ENCODE measurements at regions not wholly inside any gene's neighbourhood (a gene's known extent, or its start where the extent isn't known, plus 50 kb on each side); places are given as distances from the start of the nearest gene placed in this dataset.

DNA sequence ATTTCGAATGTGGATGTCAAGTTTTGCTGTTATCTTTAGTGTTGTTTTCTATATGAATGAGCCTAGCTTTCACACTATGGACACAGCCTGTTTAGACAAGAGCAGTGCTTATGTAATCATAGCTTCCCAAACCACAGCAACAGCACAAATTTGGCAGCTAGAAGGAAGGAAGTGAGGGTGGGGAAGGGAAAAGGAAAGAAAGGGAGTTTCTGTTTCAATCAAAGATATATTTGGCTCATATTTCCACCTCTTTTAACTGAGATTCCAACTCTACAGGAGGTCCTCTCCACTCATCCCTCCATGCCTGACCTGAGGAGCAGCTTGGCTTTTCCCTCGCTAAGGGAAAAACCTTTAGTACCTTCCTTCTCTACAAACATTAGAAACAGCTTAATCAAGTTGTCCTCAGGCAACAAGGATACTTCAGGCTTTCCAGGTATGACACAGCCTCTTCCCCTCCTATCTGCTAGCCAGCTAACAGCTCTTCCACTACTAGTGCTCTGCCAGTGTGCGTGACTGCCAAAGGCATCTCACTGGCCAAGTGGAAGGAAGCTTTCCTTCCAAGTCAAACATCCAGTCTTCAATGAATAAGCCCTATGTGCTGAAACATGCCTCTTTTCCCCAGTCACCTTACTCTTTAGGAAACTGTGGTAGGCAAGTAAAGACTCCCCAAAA, 268.6 kb upstream of the PTGER4 start:
- Histone ChIP-seq H4K20me1 (ENCODE audit: insufficient read depth, low read length, poor library complexity, severe bottlenecking) (no peaks in the 10 kb centered on the region), H3K9me2 (replicated peaks; ENCODE audit: low read depth, low read length) (no peaks in the 10 kb centered on the region), H3K79me2 (ENCODE audit: insufficient read depth, low read length) (no peaks in the 10 kb centered on the region), H3K9me3 (ENCODE audit: insufficient read depth, low read depth, low read length) (no peaks in the 10 kb centered on the region), H3F3A (ENCODE audit: low read depth) (no peaks in the 10 kb centered on the region), H2AFZ (ENCODE audit: low read length) (no peak overlapping the region), H3K36me3 (ENCODE audit: insufficient read depth, low read length) (no peaks in the 10 kb centered on the region), H3K27me3 (ENCODE audit: insufficient read depth, low read length, poor library complexity, severe bottlenecking) (no peaks in the 10 kb centered on the region), H3K4me1 (ENCODE audit: insufficient read depth, low read length, poor library complexity, severe bottlenecking) (peaks cover 28% of the 10 kb centered on the region), H3K9ac (ENCODE audit: low read depth, low read length, poor library complexity, severe bottlenecking) (no peak overlapping the region), H3K4me3 (ENCODE audit: low read length, poor library complexity, severe bottlenecking) (peak overlapping the region; percentile 19), H3K4me2 (ENCODE audit: low read depth, low read length, poor library complexity, severe bottlenecking) (peak overlapping the region; percentile 51)
- no peak for TF ChIP-seq EZH2phosphoT487 (IDR thresholded peaks at IDR 0.05; ENCODE audit: borderline replicate concordance)
- TF ChIP-seq, protein P1, sequence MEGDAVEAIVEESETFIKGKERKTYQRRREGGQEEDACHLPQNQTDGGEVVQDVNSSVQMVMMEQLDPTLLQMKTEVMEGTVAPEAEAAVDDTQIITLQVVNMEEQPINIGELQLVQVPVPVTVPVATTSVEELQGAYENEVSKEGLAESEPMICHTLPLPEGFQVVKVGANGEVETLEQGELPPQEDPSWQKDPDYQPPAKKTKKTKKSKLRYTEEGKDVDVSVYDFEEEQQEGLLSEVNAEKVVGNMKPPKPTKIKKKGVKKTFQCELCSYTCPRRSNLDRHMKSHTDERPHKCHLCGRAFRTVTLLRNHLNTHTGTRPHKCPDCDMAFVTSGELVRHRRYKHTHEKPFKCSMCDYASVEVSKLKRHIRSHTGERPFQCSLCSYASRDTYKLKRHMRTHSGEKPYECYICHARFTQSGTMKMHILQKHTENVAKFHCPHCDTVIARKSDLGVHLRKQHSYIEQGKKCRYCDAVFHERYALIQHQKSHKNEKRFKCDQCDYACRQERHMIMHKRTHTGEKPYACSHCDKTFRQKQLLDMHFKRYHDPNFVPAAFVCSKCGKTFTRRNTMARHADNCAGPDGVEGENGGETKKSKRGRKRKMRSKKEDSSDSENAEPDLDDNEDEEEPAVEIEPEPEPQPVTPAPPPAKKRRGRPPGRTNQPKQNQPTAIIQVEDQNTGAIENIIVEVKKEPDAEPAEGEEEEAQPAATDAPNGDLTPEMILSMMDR (conservative IDR thresholded peaks at IDR 0.05; ENCODE audit: low read length) = no peak

DNA sequence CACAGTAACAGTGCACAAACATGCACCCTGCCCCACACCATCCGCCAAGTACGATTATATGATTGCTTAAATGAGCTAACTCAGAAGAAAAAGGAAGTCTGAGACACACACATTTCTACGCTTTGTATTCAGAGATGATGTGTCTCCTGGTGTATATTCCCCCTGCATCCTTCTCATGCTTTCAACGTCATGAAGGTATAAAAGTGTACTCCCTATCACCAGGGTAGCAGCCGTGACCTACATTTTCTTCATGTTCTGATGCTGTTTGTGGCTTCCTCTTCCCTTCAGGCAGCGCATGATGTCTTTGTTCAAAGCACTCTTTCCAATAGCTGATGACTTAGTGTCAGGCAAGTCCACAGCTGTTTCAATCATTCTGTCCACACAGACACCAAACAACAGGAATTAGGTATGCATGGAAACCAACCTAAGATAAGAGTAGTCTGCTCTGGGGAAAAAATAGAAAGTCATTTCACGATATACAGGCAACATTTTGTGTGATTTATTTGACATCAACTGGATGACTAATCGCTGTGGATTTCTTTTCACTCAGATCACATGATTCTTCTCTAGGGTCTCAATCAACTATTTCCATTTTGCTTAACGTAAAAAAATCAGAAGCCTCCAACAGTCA, 269.4 kb upstream of the PTGER4 start:
- H2AFZ ChIP-seq (ENCODE audit: low read length) = peak overlapping the region; percentile 39; the same call in 1 of the 2 replicates
- H3K27me3 ChIP-seq (ENCODE audit: insufficient read depth, low read length, poor library complexity, severe bottlenecking) = no peaks in the 10 kb centered on the region
- H3K4me3 ChIP-seq (ENCODE audit: low read length, poor library complexity, severe bottlenecking) = peak overlapping the region; percentile 19
- no peaks in the 10 kb centered on the region for H3K79me2 ChIP-seq (ENCODE audit: insufficient read depth, low read length)
- no peaks in the 10 kb centered on the region for H3K9me3 ChIP-seq (ENCODE audit: insufficient read depth, low read depth, low read length)
- H3K36me3 ChIP-seq (ENCODE audit: insufficient read depth, low read length) = no peaks in the 10 kb centered on the region
- H3K4me2 ChIP-seq (ENCODE audit: low read depth, low read length, poor library complexity, severe bottlenecking) = peak overlapping the region; percentile 51
- TF ChIP-seq EZH2phosphoT487 (IDR thresholded peaks at IDR 0.05; ENCODE audit: borderline replicate concordance) = no peak
- no peaks in the 10 kb centered on the region for H4K20me1 ChIP-seq (ENCODE audit: insufficient read depth, low read length, poor library complexity, severe bottlenecking)
- H3F3A ChIP-seq (ENCODE audit: low read depth) = no peaks in the 10 kb centered on the region
- no peak overlapping the region for H3K9ac ChIP-seq (ENCODE audit: low read depth, low read length, poor library complexity, severe bottlenecking)
- no peaks in the 10 kb centered on the region for H3K9me2 ChIP-seq (replicated peaks; ENCODE audit: low read depth, low read length)
- H3K4me1 ChIP-seq (ENCODE audit: insufficient read depth, low read length, poor library complexity, severe bottlenecking) = peaks cover 36% of the 10 kb centered on the region

DNA sequence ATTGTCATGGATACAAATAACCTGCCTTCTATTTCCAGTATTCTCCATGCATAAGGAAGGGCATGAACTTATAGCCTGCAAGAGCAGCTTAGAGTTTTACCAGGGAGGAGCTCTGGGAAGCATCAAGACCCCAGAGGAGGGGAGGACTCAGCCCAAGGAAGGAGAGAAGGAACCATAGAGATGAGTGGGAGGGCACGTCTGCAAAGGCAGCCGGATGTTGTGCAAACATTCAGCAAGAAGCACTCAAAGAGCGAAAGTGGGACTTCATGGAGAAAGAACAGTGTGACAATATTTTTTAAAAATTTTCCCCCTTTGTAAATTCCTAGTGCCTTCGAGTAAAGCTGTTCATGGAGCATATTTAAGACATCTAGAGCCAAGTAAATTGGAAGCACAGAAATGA, 270.1 kb upstream of the PTGER4 start:
- TF ChIP-seq EZH2phosphoT487 (IDR thresholded peaks at IDR 0.05; ENCODE audit: borderline replicate concordance) = no peak
- TF ChIP-seq, protein P1 (conservative IDR thresholded peaks at IDR 0.05; ENCODE audit: low read length) = no peak
- H3K4me1 ChIP-seq (ENCODE audit: insufficient read depth, low read length, poor library complexity, severe bottlenecking) = peaks cover 43% of the 10 kb centered on the region
- peak overlapping the region; percentile 51 for H3K4me2 ChIP-seq (ENCODE audit: low read depth, low read length, poor library complexity, severe bottlenecking)
- H3K4me3 ChIP-seq (ENCODE audit: low read length, poor library complexity, severe bottlenecking) = no peak overlapping the region
- peak overlapping the region; percentile 24; the same call in 1 of the 2 replicates for H2AFZ ChIP-seq (ENCODE audit: low read length)
- H3K9ac ChIP-seq (ENCODE audit: low read depth, low read length, poor library complexity, severe bottlenecking) = no peak overlapping the region
- no peaks in the 10 kb centered on the region for H3K36me3 ChIP-seq (ENCODE audit: insufficient read depth, low read length)
- H3K9me2 ChIP-seq (replicated peaks; ENCODE audit: low read depth, low read length) = no peaks in the 10 kb centered on the region
- H3K9me3 ChIP-seq (ENCODE audit: insufficient read depth, low read depth, low read length) = no peaks in the 10 kb centered on the region
- no peaks in the 10 kb centered on the region for H4K20me1 ChIP-seq (ENCODE audit: insufficient read depth, low read length, poor library complexity, severe bottlenecking)
- H3K27me3 ChIP-seq (ENCODE audit: insufficient read depth, low read length, poor library complexity, severe bottlenecking) = no peaks in the 10 kb centered on the region
- H3K79me2 ChIP-seq (ENCODE audit: insufficient read depth, low read length) = no peaks in the 10 kb centered on the region
- no peaks in the 10 kb centered on the region for H3F3A ChIP-seq (ENCODE audit: low read depth)

Measured in Loucy (cell line).